HG03039 (cell line): ENCODE measurements at regions not wholly inside any gene's neighbourhood (a gene's known extent, or its start where the extent isn't known, plus 50 kb on each side); places are given as distances from the start of the nearest gene placed in this dataset.
"Not testable (repeated sequence)": the region's sequence is repeated elsewhere in the genome, so short reads cannot be mapped to it uniquely, and the experiment has no call there.

Experiments used
- ATAC-seq: cut with Tn5 transposase; IDR thresholded peaks from one replicate; pipeline ENCODE4 v1.9.1; 2021; ENCODE audit warnings: mild to moderate bottlenecking, moderate library complexity; ENCODE audit not compliant: unreplicated experiment

GRCh38 chr14:106522118-106522517 is 995.7 kb downstream of the TMEM121 start:
- not testable (repeated sequence) for ATAC-seq

GRCh38 chr14:106522990-106523389 is 996.6 kb downstream of the TMEM121 start:
- ATAC-seq: no peak

- no peak for ATAC-seq
Measured at GRCh38 chr14:106528717-106529116, 1002.3 kb downstream of the TMEM121 start.

GRCh38 chr14:106530031-106530422 is 1003.6 kb downstream of the TMEM121 start:
- no peak for ATAC-seq

GRCh38 chr14:106530423-106531107 is 1004.2 kb downstream of the TMEM121 start:
- ATAC-seq: peak; percentile 79

DNA sequence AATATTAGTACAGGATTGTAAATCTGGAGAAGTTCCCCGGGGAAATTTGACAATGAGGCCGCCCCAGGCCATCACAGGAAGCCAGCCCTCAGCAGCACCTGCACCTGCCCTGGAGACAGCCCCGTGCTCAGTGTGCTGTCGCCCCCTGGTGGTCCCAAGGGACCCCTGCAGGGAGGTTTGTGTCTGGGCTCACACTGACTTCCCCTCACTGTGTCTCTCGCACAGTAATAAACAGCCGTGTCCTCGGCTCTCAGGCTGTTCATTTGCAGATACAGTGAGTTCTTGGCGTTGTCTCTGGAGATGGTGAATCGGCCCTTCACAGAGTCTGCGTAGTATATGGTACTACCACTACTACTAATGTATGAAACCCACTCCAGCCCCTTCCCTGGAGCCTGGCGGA is 1011.2 kb downstream of the TMEM121 start:
- ATAC-seq: not testable (repeated sequence)

DNA sequence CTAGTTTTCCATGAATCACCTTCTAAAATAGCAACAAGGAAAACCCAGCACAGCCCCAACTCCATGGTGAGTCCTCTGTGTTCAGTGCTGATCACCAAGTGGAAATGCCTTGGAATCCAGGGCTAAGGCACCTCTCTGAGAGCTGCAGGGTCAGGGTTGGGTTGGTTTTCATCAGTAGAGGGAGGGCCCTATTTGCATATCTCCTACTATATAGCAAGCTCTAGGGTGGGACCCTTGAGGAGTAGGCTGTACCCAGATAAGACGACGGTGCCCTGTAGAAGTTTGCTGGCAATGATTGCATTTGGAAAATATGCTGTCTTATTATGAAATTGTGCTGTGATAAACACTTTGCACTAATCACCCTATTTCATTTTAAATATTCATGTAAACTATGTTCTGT is 1011.8 kb downstream of the TMEM121 start:
- no peak for ATAC-seq

GRCh38 chr14:106547735-106548434 is 1021.5 kb downstream of the TMEM121 start:
- no peak for ATAC-seq

DNA sequence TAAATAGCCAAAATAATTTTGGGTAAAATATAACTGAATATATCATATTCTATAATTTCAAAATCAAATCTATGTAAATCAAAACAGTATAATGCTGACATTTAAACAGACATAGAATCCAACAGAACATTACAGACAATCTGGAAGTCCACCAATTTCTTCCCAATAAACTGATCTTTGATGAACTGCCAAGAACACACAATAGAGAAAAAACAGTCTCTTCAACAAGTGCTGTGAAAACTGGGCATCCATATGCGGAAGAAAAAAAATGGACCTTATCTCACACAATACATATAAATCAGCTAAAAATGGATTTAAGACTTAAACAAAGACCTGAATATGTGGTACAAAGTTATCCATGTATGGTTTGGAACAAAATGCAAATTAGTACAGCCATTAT is 1022.7 kb downstream of the TMEM121 start:
- no peak for ATAC-seq

- ATAC-seq: no peak
Measured at GRCh38 chr14:106551265-106551664, 1024.9 kb downstream of the TMEM121 start.

DNA sequence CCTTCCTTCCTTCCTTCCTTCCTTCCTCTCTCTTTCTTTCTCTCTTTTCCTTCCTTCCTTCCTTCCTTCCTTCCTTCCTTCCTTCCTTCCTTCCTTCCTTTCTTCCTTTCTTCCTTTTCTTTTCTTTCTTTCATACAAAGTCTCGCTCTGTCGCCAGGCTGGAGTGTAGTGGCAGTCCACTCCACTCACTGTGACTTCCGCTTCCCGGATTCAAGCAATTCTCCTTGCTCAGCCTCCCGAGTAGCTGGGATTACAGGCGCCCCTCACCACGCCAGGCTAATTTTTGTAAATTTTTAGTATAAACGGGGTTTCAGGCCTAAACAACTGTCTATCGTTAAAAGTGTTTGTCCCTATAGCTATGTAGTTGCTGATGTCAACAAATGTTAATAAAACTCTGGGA is 1029.8 kb downstream of the TMEM121 start:
- not testable (repeated sequence) for ATAC-seq

DNA sequence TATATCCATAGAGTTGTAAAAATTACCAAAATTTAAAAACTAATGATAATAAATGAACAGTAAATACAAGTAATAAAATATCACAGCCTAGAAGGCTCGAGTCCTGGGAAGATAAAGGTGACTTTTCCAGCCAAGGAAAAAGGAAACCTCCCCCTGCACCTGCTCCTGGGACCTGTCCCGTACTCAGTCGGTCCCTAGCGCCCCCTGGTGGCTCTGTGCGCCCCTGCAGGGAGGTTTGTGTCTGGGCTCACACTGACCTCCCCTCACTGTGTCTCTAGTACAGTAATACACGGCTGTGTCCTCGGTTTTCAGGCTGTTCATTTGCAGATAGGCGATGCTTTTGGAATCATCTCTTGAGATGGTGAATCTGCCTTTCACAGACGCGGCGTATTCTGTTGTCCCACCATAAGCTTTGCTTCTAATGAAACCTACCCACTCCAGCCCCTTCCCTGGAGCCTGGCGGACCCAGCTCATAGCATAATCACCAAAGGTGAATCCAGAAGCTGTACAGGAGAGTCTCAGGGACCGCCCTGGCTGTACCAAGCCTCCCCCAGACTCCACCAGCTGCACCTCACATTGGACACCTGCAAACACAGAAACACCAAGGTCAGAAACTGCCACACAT is 1030.4 kb downstream of the TMEM121 start:
- ATAC-seq: no peak

DNA sequence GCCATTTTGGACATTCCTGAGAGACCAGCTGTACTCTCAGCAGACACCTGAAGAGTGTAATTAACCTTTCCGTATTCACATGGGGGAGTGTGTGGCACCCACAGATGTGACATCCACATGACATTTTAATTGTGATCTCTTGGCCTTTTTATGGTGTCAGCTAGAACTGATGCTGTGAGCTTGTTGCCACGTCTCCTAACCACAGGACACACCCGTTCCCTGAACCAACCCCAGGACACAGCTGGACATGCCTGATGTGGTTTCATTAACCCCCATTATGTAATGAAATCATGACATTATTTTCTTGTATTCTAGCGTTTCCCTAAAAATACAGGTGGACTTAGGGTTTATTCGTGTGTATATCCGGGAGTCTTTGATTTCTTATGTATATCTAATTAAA is 1036.1 kb downstream of the TMEM121 start:
- ATAC-seq: no peak

DNA sequence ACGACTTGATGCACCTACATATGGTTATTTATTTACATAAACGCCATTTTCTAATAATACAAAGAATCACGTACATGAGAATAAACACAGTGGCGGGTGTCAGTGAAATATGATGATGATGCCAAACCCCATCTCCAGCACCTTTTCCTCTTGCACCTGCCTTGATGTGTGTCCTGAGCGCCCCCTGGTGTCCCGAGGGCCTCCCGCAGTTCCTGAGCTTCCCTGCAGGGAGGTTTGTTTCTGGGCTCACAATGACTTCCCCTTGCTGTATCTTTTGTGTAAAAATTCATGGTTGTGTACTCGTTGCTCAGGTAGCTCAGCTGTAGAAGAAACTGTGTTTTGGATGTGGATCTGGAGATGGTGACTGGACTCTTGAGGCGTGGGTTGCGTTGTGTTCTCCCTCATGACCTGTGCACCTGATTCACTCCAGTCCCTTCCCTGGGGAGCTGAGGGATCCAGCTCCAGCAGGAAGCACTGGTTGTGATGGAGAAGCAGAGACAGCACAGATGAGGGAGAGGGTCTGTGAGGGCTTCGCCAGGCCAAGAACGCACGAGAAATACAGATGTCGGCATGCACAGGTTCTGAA is 1037.8 kb downstream of the TMEM121 start:
- no peak for ATAC-seq

DNA sequence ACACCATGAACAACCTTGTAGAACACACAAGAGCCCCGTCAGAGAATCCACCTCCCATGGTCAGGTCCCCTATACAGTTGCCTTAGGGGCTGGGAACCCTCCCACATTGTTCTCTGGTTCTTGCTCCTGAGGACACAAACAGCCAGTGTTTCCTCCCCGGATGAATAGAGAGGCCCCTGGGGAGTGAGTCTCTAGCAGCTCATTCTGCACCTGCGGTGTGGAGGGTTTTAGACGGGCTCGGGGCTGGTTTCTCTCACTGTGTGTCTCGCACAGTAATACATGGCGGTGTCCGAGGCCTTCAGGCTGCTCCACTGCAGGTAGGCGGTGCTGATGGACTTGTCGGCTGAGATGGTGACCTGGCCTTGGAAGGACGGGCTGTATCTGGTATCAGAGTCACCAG is 1052.1 kb downstream of the TMEM121 start:
- no peak for ATAC-seq

DNA sequence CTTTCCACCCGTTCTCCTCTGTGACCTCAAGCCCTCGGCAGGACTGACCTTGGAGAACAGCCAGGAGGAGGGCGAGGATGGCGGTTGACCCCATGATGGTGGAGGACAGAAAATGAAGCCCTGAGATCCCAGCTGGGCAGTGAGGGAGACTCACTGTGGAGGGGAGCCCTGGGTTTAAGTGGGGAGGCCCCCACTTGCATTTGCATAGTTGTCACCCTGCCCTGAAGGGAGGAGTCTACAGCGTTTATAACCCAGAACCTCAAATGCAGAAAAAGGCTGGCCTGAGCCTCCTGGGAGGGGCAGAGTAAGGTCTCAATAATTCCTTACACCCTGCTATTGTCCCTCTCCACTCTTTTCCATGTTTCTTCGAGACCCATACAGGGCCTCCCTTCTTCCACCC is 1052.7 kb downstream of the TMEM121 start:
- ATAC-seq: no peak

DNA sequence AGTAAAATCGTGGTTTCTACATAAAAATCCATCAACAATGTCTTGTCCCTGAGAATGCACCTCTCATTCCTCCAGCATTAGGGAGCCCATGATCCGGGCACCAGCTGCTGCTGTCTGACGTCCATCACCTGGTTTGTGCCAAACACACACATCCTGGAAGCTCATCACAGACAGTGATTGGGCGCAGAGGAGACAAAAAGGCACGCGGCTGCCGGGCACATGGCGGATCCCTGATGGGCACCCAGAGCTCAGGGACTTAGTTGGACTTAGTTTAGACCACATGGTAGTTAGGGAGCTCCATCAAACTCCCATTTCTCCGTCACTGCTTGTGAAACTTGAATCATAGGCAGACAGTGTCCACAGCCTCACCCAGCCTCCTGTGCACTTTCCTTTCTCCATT is 1059.3 kb downstream of the TMEM121 start:
- no peak for ATAC-seq

GRCh38 chr14:106586098-106586704 is 1059.8 kb downstream of the TMEM121 start:
- no peak for ATAC-seq

DNA sequence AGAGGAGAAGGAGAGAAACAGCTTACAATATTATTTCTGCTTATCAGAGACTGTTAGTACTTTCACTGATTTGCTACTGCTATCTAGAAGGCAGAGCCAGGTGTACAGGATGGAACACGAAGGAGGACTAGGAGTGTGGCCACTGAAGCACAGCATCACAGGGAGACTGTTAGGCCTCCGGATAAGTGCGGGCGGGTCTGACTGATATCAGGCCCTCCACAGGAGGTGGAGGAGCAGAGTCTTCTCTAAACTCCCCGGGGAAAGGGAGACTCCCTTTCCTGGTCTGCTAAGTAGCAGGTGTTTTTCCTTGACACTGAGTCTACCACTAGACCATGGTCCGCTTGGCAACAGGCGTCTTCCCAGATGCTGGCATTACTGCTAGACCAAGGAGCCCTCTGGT is 1065.2 kb downstream of the TMEM121 start:
- ATAC-seq: not testable (repeated sequence)

DNA sequence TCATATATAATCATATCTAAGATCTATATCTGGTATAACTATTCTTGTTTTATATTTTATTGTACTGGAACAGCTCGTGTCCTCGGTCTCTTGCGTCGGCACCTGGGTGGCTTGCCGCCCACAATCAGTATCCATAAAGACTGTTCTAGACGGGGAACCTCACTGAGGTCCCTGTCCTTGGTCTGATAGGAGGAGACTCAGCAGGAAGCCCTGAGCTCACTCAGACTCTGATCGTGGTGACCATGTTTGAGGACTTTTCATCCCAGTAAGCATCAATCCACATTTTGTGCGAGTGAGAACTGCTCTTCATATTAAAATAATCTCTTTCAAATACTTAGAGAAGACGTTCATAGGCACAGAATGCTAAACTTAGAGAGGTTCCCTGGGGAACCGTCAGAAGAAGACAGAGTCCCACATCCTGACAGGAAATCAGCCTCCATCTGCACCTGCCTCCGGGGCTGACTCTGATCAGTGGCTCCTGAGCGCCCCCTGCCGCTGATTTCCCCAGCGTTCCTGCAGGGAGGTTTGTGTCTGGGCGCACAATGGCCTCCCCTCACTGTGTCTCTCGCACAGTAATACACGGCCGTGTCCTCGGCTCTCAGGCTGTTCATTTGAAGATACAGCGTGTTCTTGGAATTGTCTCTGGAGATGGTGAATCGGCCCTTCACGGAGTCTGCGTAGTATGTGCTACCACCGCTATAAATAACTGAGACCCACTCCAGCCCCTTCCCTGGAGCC is 1065.9 kb downstream of the TMEM121 start:
- not testable (repeated sequence) for ATAC-seq

- no peak for ATAC-seq
Measured at GRCh38 chr14:106599209-106599608, 1072.8 kb downstream of the TMEM121 start.
